ENCODE measurements at regions not wholly inside any gene's neighbourhood (a gene's known extent, or its start where the extent isn't known, plus 50 kb on each side); places are given as distances from the start of the nearest gene placed in this dataset.

- no peak for TF ChIP-seq CTCF (IDR thresholded peaks at IDR 0.05; ENCODE audit: insufficient read depth, low read length, poor library complexity, severe bottlenecking)
- Histone ChIP-seq H3K36me3 (ENCODE audit: control insufficient read depth, insufficient read depth, low read length) (no peaks in the 10 kb centered on the region), H3K27me3 (ENCODE audit: control insufficient read depth, insufficient read depth, low read length) (no peaks in the 10 kb centered on the region), H3K4me3 (ENCODE audit: low read depth, low read length) (no peak overlapping the region)
- DNase-seq (ENCODE audit: low read depth): no peak
Observed at GRCh38 chr6:105644691-105645090, 241.8 kb upstream of the PREP start.

GRCh38 chr6:105644073-105644489 is 241.2 kb upstream of the PREP start:
- Histone ChIP-seq H3K4me3 (ENCODE audit: low read depth, low read length) (no peak overlapping the region), H3K36me3 (ENCODE audit: control insufficient read depth, insufficient read depth, low read length) (no peaks in the 10 kb centered on the region), H3K27me3 (ENCODE audit: control insufficient read depth, insufficient read depth, low read length) (no peaks in the 10 kb centered on the region)
- peak; percentile 15 for TF ChIP-seq CTCF (IDR thresholded peaks at IDR 0.05; ENCODE audit: insufficient read depth, low read length, poor library complexity, severe bottlenecking)
- no peak for DNase-seq (ENCODE audit: low read depth)

- no peak overlapping the region for H3K4me3 ChIP-seq (ENCODE audit: low read depth, low read length)
- no peaks in the 10 kb centered on the region for H3K27me3 ChIP-seq (ENCODE audit: control insufficient read depth, insufficient read depth, low read length)
- DNase-seq (ENCODE audit: low read depth): no peak
- no peak for TF ChIP-seq CTCF (IDR thresholded peaks at IDR 0.05; ENCODE audit: insufficient read depth, low read length, poor library complexity, severe bottlenecking)
- H3K36me3 ChIP-seq (ENCODE audit: control insufficient read depth, insufficient read depth, low read length): no peaks in the 10 kb centered on the region
Observed at GRCh38 chr6:105642708-105643107, 239.8 kb upstream of the PREP start.

- DNase-seq (ENCODE audit: low read depth): no peak
- no peak overlapping the region for H3K4me3 ChIP-seq (ENCODE audit: low read depth, low read length)
- no peaks in the 10 kb centered on the region for H3K27me3 ChIP-seq (ENCODE audit: control insufficient read depth, insufficient read depth, low read length)
- no peaks in the 10 kb centered on the region for H3K36me3 ChIP-seq (ENCODE audit: control insufficient read depth, insufficient read depth, low read length)
- TF ChIP-seq CTCF (IDR thresholded peaks at IDR 0.05; ENCODE audit: insufficient read depth, low read length, poor library complexity, severe bottlenecking): no peak
Observed at GRCh38 chr6:105641504-105641903, 238.6 kb upstream of the PREP start.

- no peak for TF ChIP-seq CTCF (IDR thresholded peaks at IDR 0.05; ENCODE audit: insufficient read depth, low read length, poor library complexity, severe bottlenecking)
- H3K36me3 ChIP-seq (ENCODE audit: control insufficient read depth, insufficient read depth, low read length): no peaks in the 10 kb centered on the region
- no peak for DNase-seq (ENCODE audit: low read depth)
- H3K27me3 ChIP-seq (ENCODE audit: control insufficient read depth, insufficient read depth, low read length): no peaks in the 10 kb centered on the region
- no peak overlapping the region for H3K4me3 ChIP-seq (ENCODE audit: low read depth, low read length)
Observed at GRCh38 chr6:105639124-105639523, 236.2 kb upstream of the PREP start.

- no peaks in the 10 kb centered on the region for H3K27me3 ChIP-seq (ENCODE audit: control insufficient read depth, insufficient read depth, low read length)
- H3K36me3 ChIP-seq (ENCODE audit: control insufficient read depth, insufficient read depth, low read length): no peaks in the 10 kb centered on the region
- DNase-seq (ENCODE audit: low read depth): no peak
- no peak overlapping the region for H3K4me3 ChIP-seq (ENCODE audit: low read depth, low read length)
- TF ChIP-seq CTCF (IDR thresholded peaks at IDR 0.05; ENCODE audit: insufficient read depth, low read length, poor library complexity, severe bottlenecking): no peak
Observed at GRCh38 chr6:105633814-105634213, 230.9 kb upstream of the PREP start.
